NCI-H524 treated with DMSO at 0.1 percent for 48 hours (cell line): ENCODE measurements at regions not wholly inside any gene's neighbourhood (a gene's known extent, or its start where the extent isn't known, plus 50 kb on each side); places are given as distances from the start of the nearest gene placed in this dataset.
"Not testable (repeated sequence)": the region's sequence is repeated elsewhere in the genome, so short reads cannot be mapped to it uniquely, and the experiment has no call there.

Source experiments
- DNase-seq: peaks from one replicate; lab custom pipeline; 2025; lab: John Stamatoyannopoulos, UW

- DNase-seq, result not testable (repeated sequence)
Observed at GRCh38 chr21:9788281-9788680, 733.1 kb upstream of the TPTE start.

GRCh38 chr21:9790354-9790753 lies 731.0 kb upstream of the TPTE start:
- DNase-seq, result not testable (repeated sequence)

DNA sequence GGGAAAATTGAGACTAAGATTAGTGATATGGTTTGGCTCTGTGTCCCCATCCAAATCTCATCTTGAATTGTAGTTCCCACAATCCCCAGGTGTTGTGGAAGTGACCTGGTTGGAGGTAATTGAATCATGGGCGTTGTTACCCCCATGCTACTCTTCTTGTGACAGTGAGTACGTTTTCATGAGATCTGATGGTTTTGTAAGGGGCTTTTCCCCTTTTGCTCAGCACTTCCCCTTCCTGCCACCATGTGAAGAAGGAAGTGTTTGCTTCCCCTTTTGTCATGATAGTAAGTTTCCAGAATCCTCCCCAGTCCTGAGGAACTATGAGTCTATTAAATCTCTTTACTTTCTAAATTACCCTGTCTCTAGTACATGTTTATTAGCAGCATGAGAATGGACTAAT lies 729.9 kb upstream of the TPTE start:
- not testable (repeated sequence) for DNase-seq

GRCh38 chr21:9795291-9795690 lies 726.1 kb upstream of the TPTE start:
- not testable (repeated sequence) for DNase-seq

- DNase-seq, result not testable (repeated sequence)
Observed at GRCh38 chr21:9796293-9796692, 725.1 kb upstream of the TPTE start.

GRCh38 chr21:9807675-9808074 lies 713.7 kb upstream of the TPTE start:
- not testable (repeated sequence) for DNase-seq

DNA sequence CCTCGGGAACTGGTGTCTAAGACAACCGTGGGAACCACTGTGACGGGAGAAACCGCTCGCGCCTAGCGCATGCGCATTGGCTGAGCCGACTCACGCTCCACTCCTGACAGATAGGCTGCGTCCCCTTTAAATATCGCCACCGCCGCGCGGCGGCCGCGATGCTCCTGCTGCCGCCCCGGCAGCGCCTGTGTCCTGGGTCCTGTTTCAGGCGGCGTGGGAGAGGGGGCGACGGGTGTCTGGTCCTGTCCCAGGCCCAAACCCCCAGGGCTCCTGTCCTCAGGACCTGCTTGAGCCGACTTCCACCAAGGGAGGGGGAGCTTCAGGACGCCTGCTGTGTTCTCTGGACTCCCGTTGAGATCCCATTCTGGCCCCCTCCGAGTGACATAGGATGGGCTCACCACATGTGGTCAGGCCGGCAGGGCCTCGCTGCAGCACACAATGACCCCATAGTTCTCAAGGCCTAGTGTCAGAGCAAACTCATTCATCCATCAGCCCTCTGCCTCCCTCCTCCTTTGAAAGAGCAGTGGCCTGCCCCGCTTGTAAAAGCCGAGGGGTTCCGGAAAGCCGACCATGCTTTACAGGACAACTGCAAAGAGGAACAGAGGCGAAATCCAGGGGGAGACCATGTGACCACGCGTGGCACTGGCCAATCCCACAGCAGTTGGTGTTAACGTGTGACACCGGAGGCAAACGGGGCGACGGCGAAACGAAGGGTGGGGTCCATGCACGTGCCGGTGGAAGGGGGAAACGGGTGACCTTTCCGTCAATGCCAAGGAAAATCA lies 710.0 kb upstream of the TPTE start:
- DNase-seq, result not testable (repeated sequence)

- DNase-seq, result not testable (repeated sequence)
Observed at GRCh38 chr21:9812507-9812906, 708.9 kb upstream of the TPTE start.

- DNase-seq, result not testable (repeated sequence)
Observed at GRCh38 chr21:9813894-9814814, 707.2 kb upstream of the TPTE start.

DNA sequence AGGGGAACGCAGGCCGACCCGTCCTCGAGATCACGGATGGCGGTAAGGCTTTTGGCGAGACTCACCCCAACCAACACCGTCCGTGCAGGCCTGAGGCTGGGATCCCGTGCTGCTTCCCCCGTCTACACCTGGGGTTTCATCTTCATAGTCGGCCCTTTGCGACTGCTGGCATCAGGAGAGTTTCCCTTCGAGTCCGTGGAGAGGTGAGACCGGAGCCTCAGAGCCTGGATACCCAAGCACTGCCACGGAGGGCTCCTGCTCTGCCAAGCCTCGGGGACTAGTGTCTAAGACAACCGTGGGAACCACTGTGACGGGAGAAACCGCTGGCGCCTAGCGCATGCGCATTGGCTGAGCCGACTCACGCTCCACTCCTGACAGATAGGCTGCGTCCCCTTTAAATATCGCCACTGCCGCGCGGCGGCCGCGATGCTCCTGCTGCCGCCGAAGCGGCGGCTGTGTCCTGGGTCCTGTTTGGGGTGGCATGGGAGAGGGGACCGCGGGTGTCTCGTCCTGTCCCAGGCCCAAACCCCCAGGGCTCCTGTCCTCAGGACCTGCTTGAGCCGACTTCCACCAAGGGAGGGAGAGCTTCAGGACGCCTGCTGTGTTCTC lies 706.1 kb upstream of the TPTE start:
- DNase-seq, result not testable (repeated sequence)

DNA sequence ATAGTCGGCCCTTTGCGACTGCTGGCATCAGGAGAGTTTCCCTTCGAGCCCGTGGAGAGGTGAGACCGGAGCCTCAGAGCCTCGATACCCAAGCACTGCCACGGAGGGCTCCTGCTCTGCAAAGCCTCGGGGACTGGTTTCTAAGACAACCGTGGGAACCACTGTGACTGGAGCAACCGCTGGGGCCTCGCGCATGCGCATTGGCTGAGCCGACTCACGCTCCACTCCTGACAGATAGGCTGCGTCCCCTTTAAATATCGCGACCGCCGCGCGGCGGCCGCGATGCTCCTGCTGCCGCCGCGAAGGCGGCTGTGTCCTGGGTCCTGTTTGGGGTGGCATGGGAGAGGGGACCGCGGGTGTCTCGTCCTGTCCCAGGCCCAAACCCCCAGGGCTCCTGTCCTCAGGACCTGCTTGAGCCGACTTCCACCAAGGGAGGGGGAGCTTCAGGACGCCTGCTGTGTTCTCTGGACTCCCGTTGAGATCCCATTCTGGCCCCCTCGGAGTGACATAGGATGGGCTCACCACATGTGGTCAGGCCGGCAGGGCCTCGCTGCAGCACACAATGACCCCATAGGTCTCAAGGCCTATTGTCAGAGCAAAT lies 704.5 kb upstream of the TPTE start:
- not testable (repeated sequence) for DNase-seq

DNA sequence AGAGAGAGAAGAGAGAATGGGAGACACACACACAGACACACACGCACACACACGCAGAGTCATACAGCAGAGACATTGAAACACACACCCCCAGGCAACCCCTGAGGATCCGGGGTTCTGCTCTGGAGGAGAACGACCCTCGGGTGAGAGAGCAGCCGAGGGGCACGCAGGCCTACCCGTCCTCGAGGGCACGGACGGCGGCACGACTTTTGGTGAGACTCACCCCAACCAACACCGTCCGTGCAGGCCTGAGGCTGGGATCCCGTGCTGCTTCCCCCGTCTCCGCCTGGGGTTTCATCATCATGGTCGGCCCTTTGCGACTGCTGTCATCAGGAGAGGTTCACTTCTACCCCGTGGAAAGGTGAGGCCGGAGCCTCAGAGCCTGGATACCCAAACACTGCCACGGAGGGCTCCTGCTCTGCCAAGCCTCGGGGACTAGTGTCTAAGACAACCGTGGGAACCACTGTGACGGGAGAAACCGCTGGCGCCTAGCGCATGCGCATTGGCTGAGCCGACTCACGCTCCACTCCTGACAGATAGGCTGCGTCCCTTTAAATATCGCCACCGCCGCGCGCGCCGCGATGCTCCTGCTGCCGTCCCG lies 703.4 kb upstream of the TPTE start:
- DNase-seq, result not testable (repeated sequence)

- DNase-seq, result not testable (repeated sequence)
Observed at GRCh38 chr21:9819549-9820192, 701.7 kb upstream of the TPTE start.

GRCh38 chr21:9820579-9820978 lies 700.8 kb upstream of the TPTE start:
- DNase-seq, result not testable (repeated sequence)

DNA sequence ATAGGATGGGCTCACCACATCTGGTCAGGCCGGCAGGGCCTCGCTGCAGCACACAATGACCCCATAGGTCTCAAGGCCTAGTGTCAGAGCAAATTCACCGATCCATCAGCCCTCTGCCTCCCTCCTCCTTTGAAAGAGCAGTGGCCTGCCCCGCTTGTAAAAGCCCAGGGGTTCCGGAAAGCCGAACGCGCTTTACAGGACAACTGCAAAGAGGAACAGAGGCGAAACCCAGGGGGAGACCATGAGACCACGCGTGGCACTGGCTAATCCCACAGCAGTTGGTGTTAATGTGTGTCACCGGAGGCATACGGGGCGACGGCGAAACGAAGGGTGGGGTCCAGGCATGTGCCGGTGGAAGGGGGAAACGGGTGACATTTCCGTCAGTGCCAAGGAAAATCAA lies 699.9 kb upstream of the TPTE start:
- not testable (repeated sequence) for DNase-seq

- DNase-seq, result not testable (repeated sequence)
Observed at GRCh38 chr21:9822093-9822820, 699.1 kb upstream of the TPTE start.

GRCh38 chr21:9823197-9824157 lies 697.9 kb upstream of the TPTE start:
- DNase-seq, result not testable (repeated sequence)

DNA sequence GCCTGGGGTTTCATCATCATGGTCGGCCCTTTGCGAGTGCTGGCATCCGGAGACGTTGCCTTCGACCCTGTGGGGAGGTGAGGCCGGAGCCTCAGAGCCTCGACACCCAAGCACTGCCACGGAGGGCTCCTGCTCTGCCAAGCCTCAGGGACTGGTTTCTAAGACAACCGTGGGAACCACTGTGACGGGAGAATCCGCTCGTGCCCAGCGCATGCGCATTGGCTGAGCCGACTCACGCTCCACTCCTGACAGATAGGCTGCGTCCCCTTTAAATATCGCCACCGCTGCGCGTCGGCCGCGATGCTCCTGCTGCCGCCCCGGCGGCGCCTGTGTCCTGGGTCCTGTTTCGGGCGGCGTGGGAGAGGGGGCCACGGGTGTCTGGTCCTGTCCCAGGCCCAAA lies 690.6 kb upstream of the TPTE start:
- DNase-seq, result not testable (repeated sequence)

DNA sequence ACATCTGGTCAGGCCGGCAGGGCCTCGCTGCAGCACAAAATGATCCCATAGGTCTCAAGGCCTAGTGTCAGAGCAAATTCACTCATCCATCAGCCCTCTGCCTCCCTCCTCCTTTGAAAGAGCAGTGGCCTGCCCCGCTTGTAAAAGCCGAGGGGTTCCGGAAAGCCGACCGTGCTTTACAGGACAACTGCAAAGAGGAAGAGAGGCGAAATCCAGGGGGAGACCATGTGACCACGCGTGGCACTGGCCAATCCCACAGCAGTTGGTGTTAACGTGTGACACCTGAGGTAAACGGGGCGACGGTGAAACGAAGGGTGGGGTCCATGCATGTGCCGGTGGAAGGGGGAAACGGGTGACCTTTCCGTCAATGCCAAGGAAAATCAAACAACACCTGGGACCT lies 688.6 kb upstream of the TPTE start:
- DNase-seq, result not testable (repeated sequence)
